ENCODE measurements at regions not wholly inside any gene's neighbourhood (a gene's known extent, or its start where the extent isn't known, plus 50 kb on each side); places are given as distances from the start of the nearest gene placed in this dataset.

- Histone ChIP-seq H4K20me1 (ENCODE audit: control insufficient read depth, insufficient read depth, insufficient read length) (no peaks in the 10 kb centered on the region), H2BK5ac (ENCODE audit: insufficient read length, low read length) (no peak overlapping the region), H3K79me2 (ENCODE audit: insufficient read depth, low read length) (no peaks in the 10 kb centered on the region), H3K9ac (ENCODE audit: extremely low read depth, insufficient read length, low read length) (no peak overlapping the region), H2BK15ac (ENCODE audit: low read depth, low read length) (no peak overlapping the region), H2BK12ac (ENCODE audit: insufficient read length, low read depth, low read length) (no peak overlapping the region), H2BK20ac (ENCODE audit: low read depth, low read length, poor library complexity, severe bottlenecking) (no peak overlapping the region), H3K4me2 (ENCODE audit: insufficient read depth, insufficient read length, low read length) (no peak overlapping the region), H3K56ac (ENCODE audit: insufficient read length, low read depth, low read length) (no peak overlapping the region), H3K9me3 (ENCODE audit: control insufficient read depth, low read depth, low read length) (no peaks in the 10 kb centered on the region), H3T11ph (ENCODE audit: low read length) (no peak overlapping the region), H3K23ac (ENCODE audit: insufficient read length, low read depth, low read length) (no peak overlapping the region), H3K27ac (ENCODE audit: insufficient read length, low read depth, low read length) (no peak overlapping the region), H3K4me1 (ENCODE audit: insufficient read depth, low read length) (no peaks in the 10 kb centered on the region), H4K5ac (ENCODE audit: insufficient read length, low read depth, low read length) (no peak overlapping the region), H2BK120ac (ENCODE audit: low read depth, low read length, poor library complexity, severe bottlenecking) (no peak overlapping the region), H3K4ac (ENCODE audit: low read depth, low read length) (no peak overlapping the region), H3K79me1 (ENCODE audit: insufficient read depth, low read depth, low read length, poor library complexity, severe bottlenecking) (no peaks in the 10 kb centered on the region), H3K27me3 (ENCODE audit: insufficient read depth, low read length) (no peaks in the 10 kb centered on the region), H3K23me2 (ENCODE audit: insufficient read length, low read depth, low read length, poor library complexity, severe bottlenecking) (no peaks in the 10 kb centered on the region), H4K8ac (replicated peaks; ENCODE audit: insufficient read length, low read depth, low read length) (no peak overlapping the region), H3K18ac (ENCODE audit: insufficient read length, low read depth, low read length) (no peak overlapping the region), H3K14ac (ENCODE audit: insufficient read depth, low read length) (no peak overlapping the region), H2AFZ (ENCODE audit: low read length) (no peak overlapping the region), H2AK5ac (ENCODE audit: insufficient read length, low read length) (no peak overlapping the region), H4K91ac (ENCODE audit: insufficient read length, low read depth, low read length) (no peak overlapping the region)
- DNase-seq: no peak
- Mint-ChIP-seq H3K27ac (no peak overlapping the region), H3K36me3 (ENCODE audit: insufficient read depth in 1 of 3, low read depth in 3 of 3) (no peaks in the 10 kb centered on the region), H3K4me3 (no peak overlapping the region), H3K27me3 (ENCODE audit: low read depth) (no peaks in the 10 kb centered on the region; the same call in 1 of the 2 replicates), H3K9me3 (no peaks in the 10 kb centered on the region), H3K4me1 (no peaks in the 10 kb centered on the region)
- no peak for TF ChIP-seq CTCF (conservative IDR thresholded peaks at IDR 0.05)
- WGBS (ENCODE audit: extremely low coverage, insufficient read length, low lambda C conversion rate): no CpG with 5 or more reads among the region's 6 CpGs
Observed at GRCh38 chr2:220101980-220102379, 474.6 kb downstream of the SLC4A3 start.
